Calu3 (cell line): ENCODE measurements at regions not wholly inside any gene's neighbourhood (a gene's known extent, or its start where the extent isn't known, plus 50 kb on each side); places are given as distances from the start of the nearest gene placed in this dataset.

Experiments used
- BruUV-seq: library from RNA; stranded (reverse); fragments of 400-500 nt; replicated peaks from 2 replicates; lab custom pipeline; 2021; lab: Mats Ljungman, UMichigan
- CTCF ChIA-PET: fragments of 300-600 bp; sonication (Branson Sonifier 250); formaldehyde crosslinking; loops from one replicate; lab custom pipeline; 2022; ENCODE audit warnings: antibody characterized with exemption; lab: Charles Lee
- DNase-seq: peaks from one replicate; pipeline ENCODE4 v3.0.0; 2022
- H3K27ac Mint-ChIP-seq: one replicate; pipeline ENCODE4 v1.8.0; 2022; ENCODE audit warnings: mixed read lengths; ENCODE audit not compliant: unreplicated experiment
- H3K27me3 Mint-ChIP-seq: one replicate; pipeline ENCODE4 v1.8.0; 2022; ENCODE audit warnings: mixed read lengths; ENCODE audit not compliant: unreplicated experiment
- H3K36me3 Mint-ChIP-seq: one replicate; pipeline ENCODE4 v1.8.0; 2022; ENCODE audit warnings: mild to moderate bottlenecking, moderate library complexity, mixed read lengths; ENCODE audit not compliant: insufficient read depth, unreplicated experiment
- H3K4me1 Mint-ChIP-seq: one replicate; pipeline ENCODE4 v1.8.0; 2022; ENCODE audit warnings: mild to moderate bottlenecking, low read depth, mixed read lengths; ENCODE audit not compliant: unreplicated experiment
- H3K4me3 Mint-ChIP-seq: one replicate; pipeline ENCODE4 v1.8.0; 2022; ENCODE audit warnings: mild to moderate bottlenecking, low read depth, moderate library complexity, mixed read lengths; ENCODE audit not compliant: unreplicated experiment
- H3K9me3 Mint-ChIP-seq: one replicate; pipeline ENCODE4 v1.8.0; 2022; ENCODE audit warnings: low read depth, mixed read lengths; ENCODE audit not compliant: unreplicated experiment
- intact Hi-C: fragments of 100-400 bp; cut with micrococcal nuclease; formaldehyde crosslinking; loops from one replicate; pipeline ENCODE4 v1.10.0; 2022; ENCODE audit not compliant: unreplicated experiment
- TF ChIP-seq, protein P1 (sequence below): fragments of 200-600 bp; IDR thresholded peaks from one replicate; pipeline ENCODE4 v1.8.0; 2022; ENCODE audit warnings: antibody characterized with exemption; ENCODE audit not compliant: unreplicated experiment

DNA sequence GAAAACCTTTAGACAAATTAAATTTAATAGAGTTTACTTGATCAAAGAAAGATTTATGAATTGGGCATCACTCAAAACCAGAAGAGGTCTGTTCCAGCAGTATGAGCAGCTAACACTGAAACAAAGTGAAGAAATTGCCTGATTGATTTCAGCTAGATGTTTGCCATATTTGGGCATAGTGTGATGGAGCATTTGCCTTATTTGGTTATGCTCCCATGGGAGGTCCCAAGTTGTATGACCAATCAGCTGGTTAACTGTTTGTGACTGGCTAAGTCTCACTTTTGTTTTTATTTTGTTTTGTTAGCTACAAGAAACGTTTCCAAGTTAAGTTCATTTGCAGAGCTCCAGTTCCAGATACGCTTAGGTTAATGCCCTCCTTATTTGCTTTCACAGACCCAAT lies 53.3 kb upstream of the LMNB1 start:
- TF ChIP-seq, protein P1, sequence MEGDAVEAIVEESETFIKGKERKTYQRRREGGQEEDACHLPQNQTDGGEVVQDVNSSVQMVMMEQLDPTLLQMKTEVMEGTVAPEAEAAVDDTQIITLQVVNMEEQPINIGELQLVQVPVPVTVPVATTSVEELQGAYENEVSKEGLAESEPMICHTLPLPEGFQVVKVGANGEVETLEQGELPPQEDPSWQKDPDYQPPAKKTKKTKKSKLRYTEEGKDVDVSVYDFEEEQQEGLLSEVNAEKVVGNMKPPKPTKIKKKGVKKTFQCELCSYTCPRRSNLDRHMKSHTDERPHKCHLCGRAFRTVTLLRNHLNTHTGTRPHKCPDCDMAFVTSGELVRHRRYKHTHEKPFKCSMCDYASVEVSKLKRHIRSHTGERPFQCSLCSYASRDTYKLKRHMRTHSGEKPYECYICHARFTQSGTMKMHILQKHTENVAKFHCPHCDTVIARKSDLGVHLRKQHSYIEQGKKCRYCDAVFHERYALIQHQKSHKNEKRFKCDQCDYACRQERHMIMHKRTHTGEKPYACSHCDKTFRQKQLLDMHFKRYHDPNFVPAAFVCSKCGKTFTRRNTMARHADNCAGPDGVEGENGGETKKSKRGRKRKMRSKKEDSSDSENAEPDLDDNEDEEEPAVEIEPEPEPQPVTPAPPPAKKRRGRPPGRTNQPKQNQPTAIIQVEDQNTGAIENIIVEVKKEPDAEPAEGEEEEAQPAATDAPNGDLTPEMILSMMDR, result no peak
- Mint-ChIP-seq H3K27me3 (no peaks in the 10 kb centered on the region), H3K4me3 (no peak overlapping the region), H3K9me3 (peaks cover 6% of the 10 kb centered on the region), H3K36me3 (no peaks in the 10 kb centered on the region), H3K4me1 (no peaks in the 10 kb centered on the region), H3K27ac (no peak overlapping the region)
- intact Hi-C loops, result no loop called here
- DNase-seq, result no peak
- BruUV-seq, result no TSS peak
- CTCF ChIA-PET, result interaction anchor here (0.6 kb wide), 1 partner anchor 46 kb away, joined by 3 read pairs; no protein-coding TSS in a partner anchor
